ENCODE measurements at regions not wholly inside any gene's neighbourhood (a gene's known extent, or its start where the extent isn't known, plus 50 kb on each side); places are given as distances from the start of the nearest gene placed in this dataset.

DNA sequence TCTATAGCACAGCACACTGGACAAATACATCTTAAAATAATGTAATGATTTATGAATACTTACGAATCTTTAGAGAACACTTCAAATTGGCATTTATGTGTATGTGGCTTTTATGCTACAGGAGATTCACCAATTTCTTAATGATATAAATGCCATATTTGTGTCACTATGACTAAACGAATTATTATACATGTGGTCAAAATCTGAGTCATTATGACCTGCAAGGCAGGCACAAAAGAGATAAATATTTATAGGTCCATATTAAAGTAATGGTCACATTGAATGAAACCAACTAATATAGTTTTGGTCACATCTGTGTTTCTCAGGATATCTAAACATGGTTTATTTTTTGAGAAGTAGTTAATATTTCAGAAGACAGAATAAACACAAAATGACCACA, 232.3 kb upstream of the SEMA6D start:
- no peaks in the 10 kb centered on the region for H3K27me3 Mint-ChIP-seq
- H3K9me3 Mint-ChIP-seq: no peaks in the 10 kb centered on the region
- H3K27me3 ChIP-seq (ENCODE audit: control insufficient read depth in 1 of 2, insufficient read depth in 2 of 2, low read length in 2 of 2): no peaks in the 10 kb centered on the region
- no peak overlapping the region for H3K27ac Mint-ChIP-seq
- H3K36me3 Mint-ChIP-seq (ENCODE audit: low read depth): no peaks in the 10 kb centered on the region
- no peaks in the 10 kb centered on the region for H3K36me3 ChIP-seq (ENCODE audit: insufficient read depth, low read length)
- TF ChIP-seq CTCF (IDR thresholded peaks at IDR 0.05): no peak
- no peaks in the 10 kb centered on the region for H3K9me3 ChIP-seq (ENCODE audit: control insufficient read depth in 1 of 2, insufficient read depth in 1 of 2, low read length in 2 of 2)
- DNase-seq: no peak
- CTCF ChIA-PET: no interaction called here
- no peak overlapping the region for H3K4me3 Mint-ChIP-seq
- H3K4me3 ChIP-seq (ENCODE audit: low read length): no peak overlapping the region
- POLR2A ChIA-PET: no interaction called here
- H3K4me1 ChIP-seq (ENCODE audit: insufficient read depth, low read length): no peaks in the 10 kb centered on the region
- H3K27ac ChIP-seq (ENCODE audit: low read depth in 1 of 2, low read length in 2 of 2): no peak overlapping the region
- intact Hi-C loops (cut with DNase I, micrococcal nuclease): no loop called here
- no peak for ATAC-seq (ENCODE audit: poor library complexity)
- no peaks in the 10 kb centered on the region for H3K4me1 Mint-ChIP-seq (ENCODE audit: low read depth)

DNA sequence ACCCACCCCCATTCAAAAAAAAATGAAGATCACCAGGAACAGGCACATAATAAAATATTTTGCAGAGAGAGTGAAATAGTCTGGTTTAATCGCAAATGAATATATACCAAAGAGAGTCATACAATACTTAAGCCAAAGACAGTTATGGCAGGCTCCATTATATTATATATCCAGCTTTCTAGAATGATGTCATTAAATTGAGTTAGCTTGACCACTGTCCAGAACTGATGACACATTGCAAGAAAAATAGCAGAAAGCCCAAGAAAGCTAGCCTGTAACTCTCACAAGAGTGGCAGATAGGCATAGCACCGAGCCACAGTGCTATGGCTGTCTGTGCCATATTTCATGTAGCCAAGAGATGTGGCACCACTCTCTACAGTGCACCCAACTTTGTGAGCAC, 231.9 kb upstream of the SEMA6D start:
- Histone ChIP-seq H3K27ac (ENCODE audit: low read depth in 1 of 2, low read length in 2 of 2) (no peak overlapping the region), H3K4me3 (ENCODE audit: low read length) (no peak overlapping the region), H3K27me3 (ENCODE audit: control insufficient read depth in 1 of 2, insufficient read depth in 2 of 2, low read length in 2 of 2) (no peaks in the 10 kb centered on the region), H3K4me1 (ENCODE audit: insufficient read depth, low read length) (no peaks in the 10 kb centered on the region), H3K36me3 (ENCODE audit: insufficient read depth, low read length) (no peaks in the 10 kb centered on the region), H3K9me3 (ENCODE audit: control insufficient read depth in 1 of 2, insufficient read depth in 1 of 2, low read length in 2 of 2) (no peaks in the 10 kb centered on the region)
- no peaks in the 10 kb centered on the region for H3K27me3 Mint-ChIP-seq
- ChIA-PET CTCF (no interaction called here), POLR2A (no interaction called here)
- no peaks in the 10 kb centered on the region for H3K9me3 Mint-ChIP-seq
- H3K4me3 Mint-ChIP-seq: no peak overlapping the region
- DNase-seq (no peak), ATAC-seq (ENCODE audit: poor library complexity) (no peak)
- H3K4me1 Mint-ChIP-seq (ENCODE audit: low read depth): no peaks in the 10 kb centered on the region
- H3K36me3 Mint-ChIP-seq (ENCODE audit: low read depth): no peaks in the 10 kb centered on the region
- intact Hi-C loops (cut with DNase I, micrococcal nuclease): no loop called here
- no peak overlapping the region for H3K27ac Mint-ChIP-seq
- no peak for TF ChIP-seq CTCF (IDR thresholded peaks at IDR 0.05)

- intact Hi-C loops (cut with DNase I, micrococcal nuclease): no loop called here
- H3K4me1 ChIP-seq (ENCODE audit: insufficient read depth, low read length): no peaks in the 10 kb centered on the region
- H3K4me3 Mint-ChIP-seq: no peak overlapping the region
- no peak overlapping the region for H3K27ac ChIP-seq (ENCODE audit: low read depth in 1 of 2, low read length in 2 of 2)
- DNase-seq: no peak
- H3K36me3 ChIP-seq (ENCODE audit: insufficient read depth, low read length): no peaks in the 10 kb centered on the region
- H3K36me3 Mint-ChIP-seq (ENCODE audit: low read depth): no peaks in the 10 kb centered on the region
- H3K4me1 Mint-ChIP-seq (ENCODE audit: low read depth): no peaks in the 10 kb centered on the region
- no peak for TF ChIP-seq CTCF (IDR thresholded peaks at IDR 0.05)
- ATAC-seq (ENCODE audit: poor library complexity): no peak
- POLR2A ChIA-PET: no interaction called here
- H3K27me3 Mint-ChIP-seq: no peaks in the 10 kb centered on the region
- no peaks in the 10 kb centered on the region for H3K9me3 Mint-ChIP-seq
- no peak overlapping the region for H3K4me3 ChIP-seq (ENCODE audit: low read length)
- no peaks in the 10 kb centered on the region for H3K9me3 ChIP-seq (ENCODE audit: control insufficient read depth in 1 of 2, insufficient read depth in 1 of 2, low read length in 2 of 2)
- CTCF ChIA-PET: no interaction called here
- no peaks in the 10 kb centered on the region for H3K27me3 ChIP-seq (ENCODE audit: control insufficient read depth in 1 of 2, insufficient read depth in 2 of 2, low read length in 2 of 2)
- H3K27ac Mint-ChIP-seq: no peak overlapping the region
These were observed 231.3 kb upstream of the SEMA6D start for GRCh38 chr15:47486040-47486439.

Measured in CD4-positive, alpha-beta T cell (primary cell).